ENCODE measurements at regions not wholly inside any gene's neighbourhood (a gene's known extent, or its start where the extent isn't known, plus 50 kb on each side); places are given as distances from the start of the nearest gene placed in this dataset.
"Not testable (repeated sequence)": the region's sequence is repeated elsewhere in the genome, so short reads cannot be mapped to it uniquely, and the experiment has no call there.

DNA sequence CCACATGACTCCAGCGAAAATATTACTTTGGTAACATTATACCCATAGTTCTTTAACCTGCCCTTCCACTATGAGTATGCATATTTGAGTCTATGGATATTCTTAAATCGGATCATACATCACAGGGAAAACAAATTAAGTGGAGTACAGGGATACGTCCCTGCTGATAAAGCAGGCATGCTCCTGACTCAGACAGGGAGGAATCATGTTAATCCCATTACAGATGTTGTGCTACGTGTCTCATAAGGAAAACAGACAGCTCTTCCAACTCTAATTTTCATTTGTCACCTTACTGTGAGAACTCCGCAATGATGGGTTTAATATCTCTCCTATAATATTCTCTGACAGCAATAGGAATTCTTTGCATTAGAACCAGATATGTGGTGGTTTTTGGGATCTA, 469.5 kb upstream of the POM121L12 start:
- ChIA-PET POLR2A (no interaction called here), CTCF (no interaction called here)
- Mint-ChIP-seq H3K27me3 (no peaks in the 10 kb centered on the region), H3K27ac (no peak overlapping the region), H3K4me3 (no peak overlapping the region), H3K9me3 (peaks cover 0 to 33% (median 4%) of the 10 kb centered on the region in 11 donors), H3K36me3 (no peaks in the 10 kb centered on the region), H3K4me1 (no peaks in the 10 kb centered on the region)
- no peak overlapping the region for H3K4me3 ChIP-seq (ENCODE audit: low read length)
- H3K36me3 ChIP-seq (ENCODE audit: control insufficient read depth in 2 of 3, insufficient read depth in 3 of 3, low read length in 3 of 3) = no peaks in the 10 kb centered on the region
- H3K27me3 ChIP-seq (ENCODE audit: control insufficient read depth in 2 of 2, insufficient read depth in 2 of 2, low read length in 2 of 2) = no peaks in the 10 kb centered on the region
- H3K4me1 ChIP-seq (ENCODE audit: control insufficient read depth in 2 of 2, insufficient read depth in 2 of 2, low read length in 2 of 2) = no peaks in the 10 kb centered on the region
- intact Hi-C loops (cut with micrococcal nuclease) = no loop called here
- H3K9me3 ChIP-seq (ENCODE audit: control insufficient read depth in 2 of 3, low read length in 3 of 3) = no peaks in the 10 kb centered on the region
- no peak overlapping the region for H3K27ac ChIP-seq (ENCODE audit: low read depth, low read length)
- DNase-seq = no peak
- ATAC-seq = no peak

DNA sequence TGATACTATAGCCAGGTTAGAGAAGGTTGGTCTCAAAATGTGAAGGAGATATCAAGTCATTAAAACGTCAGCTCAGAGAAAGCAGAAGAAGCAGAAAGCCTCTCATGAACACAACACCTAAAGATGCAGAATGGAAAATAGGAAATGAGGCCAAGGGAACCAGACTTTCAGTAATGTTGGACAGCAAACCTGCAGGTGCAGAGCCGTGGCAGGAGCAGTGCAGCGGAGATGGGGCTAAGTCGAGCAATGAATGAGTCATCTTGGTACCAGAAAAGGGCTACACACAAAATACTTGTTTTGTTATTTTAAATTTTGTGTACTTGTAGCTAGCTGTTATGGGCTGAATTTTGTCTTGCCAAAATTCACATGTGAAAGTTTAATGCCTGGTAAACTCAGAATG, 479.6 kb upstream of the POM121L12 start:
- no peaks in the 10 kb centered on the region for H3K36me3 ChIP-seq (ENCODE audit: control insufficient read depth in 2 of 3, insufficient read depth in 3 of 3, low read length in 3 of 3)
- no peak overlapping the region for H3K27ac ChIP-seq (ENCODE audit: low read depth, low read length)
- Mint-ChIP-seq H3K27ac (no peak overlapping the region), H3K36me3 (peaks cover 0 to 3% (median 0%) of the 10 kb centered on the region in 5 donors), H3K4me3 (no peak overlapping the region), H3K4me1 (no peaks in the 10 kb centered on the region), H3K27me3 (no peaks in the 10 kb centered on the region), H3K9me3 (peaks cover 0 to 28% (median 5%) of the 10 kb centered on the region in 11 donors)
- POLR2A ChIA-PET = no interaction called here
- no peaks in the 10 kb centered on the region for H3K27me3 ChIP-seq (ENCODE audit: control insufficient read depth in 2 of 2, insufficient read depth in 2 of 2, low read length in 2 of 2)
- H3K4me3 ChIP-seq (ENCODE audit: low read length) = no peak overlapping the region
- no peaks in the 10 kb centered on the region for H3K4me1 ChIP-seq (ENCODE audit: control insufficient read depth in 2 of 2, insufficient read depth in 2 of 2, low read length in 2 of 2)
- intact Hi-C loops (cut with micrococcal nuclease) = no loop called here
- DNase-seq (no peak), ATAC-seq (no peak)
- H3K9me3 ChIP-seq (ENCODE audit: control insufficient read depth in 2 of 3, low read length in 3 of 3) = no peaks in the 10 kb centered on the region
- CTCF ChIA-PET = no interaction called here

DNA sequence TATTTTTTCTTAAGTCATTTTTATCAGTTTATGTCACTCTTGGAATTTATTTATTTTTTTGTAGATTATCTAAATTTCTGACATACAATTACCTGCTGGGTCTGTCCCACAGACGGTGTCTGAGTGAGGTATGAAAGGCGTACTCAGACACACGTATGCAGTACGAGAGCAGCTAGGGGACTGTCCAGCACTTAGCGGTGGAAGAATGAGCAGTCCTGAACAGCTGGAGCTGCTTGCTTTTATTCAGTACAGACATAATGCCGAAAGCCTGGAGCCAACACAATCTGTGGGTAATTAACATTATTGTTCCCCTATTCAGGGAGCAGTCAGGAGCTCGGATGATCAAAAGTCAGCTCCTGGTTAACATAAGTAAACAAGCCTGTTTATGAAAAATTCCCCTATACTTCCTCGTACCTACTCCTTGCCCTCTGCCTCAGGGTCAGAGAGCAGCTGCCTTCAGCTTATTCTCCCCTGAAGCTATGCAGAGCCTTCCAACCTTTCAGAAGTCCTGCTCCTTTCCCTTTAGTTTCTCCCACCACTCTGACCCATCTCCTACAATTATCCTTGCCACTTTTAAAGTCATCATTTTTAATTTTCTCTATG, 488.0 kb upstream of the POM121L12 start:
- no peaks in the 10 kb centered on the region for H3K4me1 Mint-ChIP-seq
- no peaks in the 10 kb centered on the region for H3K27me3 Mint-ChIP-seq
- no peak for DNase-seq
- Histone ChIP-seq H3K27ac (ENCODE audit: low read depth, low read length) (no peak overlapping the region), H3K4me3 (ENCODE audit: low read length) (no peak overlapping the region), H3K27me3 (ENCODE audit: control insufficient read depth in 2 of 2, insufficient read depth in 2 of 2, low read length in 2 of 2) (no peaks in the 10 kb centered on the region), H3K9me3 (ENCODE audit: control insufficient read depth in 2 of 3, low read length in 3 of 3) (no peaks in the 10 kb centered on the region), H3K36me3 (ENCODE audit: control insufficient read depth in 2 of 3, insufficient read depth in 3 of 3, low read length in 3 of 3) (no peaks in the 10 kb centered on the region), H3K4me1 (ENCODE audit: control insufficient read depth in 2 of 2, insufficient read depth in 2 of 2, low read length in 2 of 2) (no peaks in the 10 kb centered on the region)
- no peak overlapping the region for H3K4me3 Mint-ChIP-seq
- intact Hi-C loops (cut with micrococcal nuclease) = no loop called here
- no peak overlapping the region for H3K27ac Mint-ChIP-seq
- ChIA-PET POLR2A (no interaction called here), CTCF (no interaction called here)
- no peak for ATAC-seq
- H3K9me3 Mint-ChIP-seq = peaks cover 0 to 11% (median 5%) of the 10 kb centered on the region in 11 donors
- peaks cover 0 to 3% (median 0%) of the 10 kb centered on the region in 5 donors for H3K36me3 Mint-ChIP-seq

DNA sequence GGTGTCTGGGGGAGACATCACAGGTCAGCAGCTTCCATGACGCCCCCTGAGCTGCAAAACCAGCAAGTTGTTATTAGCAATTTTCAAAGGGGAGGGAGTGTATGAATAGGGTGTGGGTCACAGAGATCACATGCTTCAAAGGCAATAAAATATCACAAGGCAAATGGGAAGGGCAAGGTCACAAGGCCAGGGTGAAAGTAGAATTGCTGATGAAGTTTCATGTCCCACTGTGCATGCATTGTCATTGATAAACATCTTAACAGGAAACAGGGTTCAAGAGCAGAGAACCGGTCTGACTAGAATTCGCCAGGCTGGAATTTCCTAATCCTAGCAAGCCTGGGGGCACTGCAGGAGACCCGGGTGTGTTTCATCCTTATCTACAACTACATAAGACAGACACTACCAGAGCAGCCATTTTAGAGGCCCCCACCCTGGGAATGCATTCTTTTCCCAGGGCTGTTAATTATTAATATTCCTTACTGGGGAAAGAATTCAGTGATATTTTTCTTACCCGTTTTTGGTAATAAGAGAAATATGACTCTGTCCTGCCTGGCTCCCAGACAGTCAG, 494.2 kb upstream of the POM121L12 start:
- ATAC-seq; H3K27ac ChIP-seq (ENCODE audit: low read depth, low read length); H3K4me1 Mint-ChIP-seq; H3K27me3 ChIP-seq (ENCODE audit: control insufficient read depth in 2 of 2, insufficient read depth in 2 of 2, low read length in 2 of 2); H3K9me3 ChIP-seq (ENCODE audit: control insufficient read depth in 2 of 3, low read length in 3 of 3); intact Hi-C loops (cut with micrococcal nuclease); H3K4me1 ChIP-seq (ENCODE audit: control insufficient read depth in 2 of 2, insufficient read depth in 2 of 2, low read length in 2 of 2); H3K27me3 Mint-ChIP-seq; DNase-seq; H3K36me3 ChIP-seq (ENCODE audit: control insufficient read depth in 2 of 3, insufficient read depth in 3 of 3, low read length in 3 of 3); H3K4me3 Mint-ChIP-seq; H3K27ac Mint-ChIP-seq; H3K4me3 ChIP-seq (ENCODE audit: low read length); CTCF ChIA-PET; POLR2A ChIA-PET; H3K36me3 Mint-ChIP-seq: not testable (repeated sequence)
- H3K9me3 Mint-ChIP-seq = peaks cover 0 to 22% (median 9%) of the 10 kb centered on the region in 11 donors

DNA sequence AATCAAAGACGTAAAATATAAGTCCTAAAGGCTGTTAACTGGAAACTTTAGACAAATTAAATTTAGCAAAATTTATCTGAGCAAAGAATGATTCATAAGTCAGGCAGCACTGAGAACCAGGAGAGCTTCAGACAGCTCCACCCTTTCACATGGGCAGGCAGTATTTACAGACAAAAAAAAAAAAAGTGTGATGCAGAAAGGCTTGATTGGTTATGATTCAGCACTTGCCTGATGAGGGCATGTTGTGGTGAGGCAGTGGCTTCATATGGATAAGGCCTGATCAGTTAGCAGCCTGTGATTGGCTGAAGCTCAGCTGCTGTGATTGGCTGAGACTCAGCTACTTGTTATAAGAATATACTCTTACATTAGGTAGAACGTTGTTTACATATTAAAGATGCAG, 495.4 kb upstream of the POM121L12 start:
- Mint-ChIP-seq H3K9me3 (peaks cover 0 to 23% (median 9%) of the 10 kb centered on the region in 11 donors), H3K4me3 (no peak overlapping the region), H3K4me1 (no peaks in the 10 kb centered on the region), H3K36me3 (no peaks in the 10 kb centered on the region), H3K27me3 (no peaks in the 10 kb centered on the region), H3K27ac (no peak overlapping the region)
- POLR2A ChIA-PET = interaction anchor here (0.7 kb wide), 1 partner anchor 544 kb away, joined by 3 read pairs; no protein-coding TSS in a partner anchor
- H3K4me1 ChIP-seq (ENCODE audit: control insufficient read depth in 2 of 2, insufficient read depth in 2 of 2, low read length in 2 of 2) = no peaks in the 10 kb centered on the region
- CTCF ChIA-PET = no interaction called here
- H3K36me3 ChIP-seq (ENCODE audit: control insufficient read depth in 2 of 3, insufficient read depth in 3 of 3, low read length in 3 of 3) = no peaks in the 10 kb centered on the region
- ATAC-seq (no peak), DNase-seq (no peak)
- no peak overlapping the region for H3K27ac ChIP-seq (ENCODE audit: low read depth, low read length)
- intact Hi-C loops (cut with micrococcal nuclease) = no loop called here
- H3K9me3 ChIP-seq (ENCODE audit: control insufficient read depth in 2 of 3, low read length in 3 of 3) = no peaks in the 10 kb centered on the region
- no peak overlapping the region for H3K4me3 ChIP-seq (ENCODE audit: low read length)
- no peaks in the 10 kb centered on the region for H3K27me3 ChIP-seq (ENCODE audit: control insufficient read depth in 2 of 2, insufficient read depth in 2 of 2, low read length in 2 of 2)

DNA sequence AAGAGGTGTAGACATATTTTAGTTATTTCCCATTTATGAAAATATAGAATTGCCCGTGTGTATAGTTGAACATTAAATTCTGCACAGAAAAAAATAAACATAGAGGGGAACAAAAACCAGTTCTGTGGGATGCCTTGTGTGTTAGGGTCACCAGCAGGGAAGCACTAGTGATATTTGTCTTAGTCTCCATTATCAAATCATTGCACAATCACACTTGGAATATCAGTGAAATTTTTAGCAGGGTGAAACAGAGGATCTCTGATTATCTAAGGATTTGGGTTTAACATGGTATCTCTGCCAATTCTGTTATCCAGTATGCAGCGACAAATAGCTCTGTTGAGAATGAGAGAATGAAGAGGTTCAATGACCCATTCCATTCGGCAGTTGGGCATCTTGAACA, 496.0 kb upstream of the POM121L12 start:
- Histone ChIP-seq H3K27ac (ENCODE audit: low read depth, low read length) (no peak overlapping the region), H3K36me3 (ENCODE audit: control insufficient read depth in 2 of 3, insufficient read depth in 3 of 3, low read length in 3 of 3) (no peaks in the 10 kb centered on the region), H3K4me1 (ENCODE audit: control insufficient read depth in 2 of 2, insufficient read depth in 2 of 2, low read length in 2 of 2) (no peaks in the 10 kb centered on the region), H3K27me3 (ENCODE audit: control insufficient read depth in 2 of 2, insufficient read depth in 2 of 2, low read length in 2 of 2) (no peaks in the 10 kb centered on the region), H3K9me3 (ENCODE audit: control insufficient read depth in 2 of 3, low read length in 3 of 3) (no peaks in the 10 kb centered on the region), H3K4me3 (ENCODE audit: low read length) (no peak overlapping the region)
- Mint-ChIP-seq H3K36me3 (no peaks in the 10 kb centered on the region), H3K4me1 (no peaks in the 10 kb centered on the region), H3K4me3 (no peak overlapping the region), H3K27ac (no peak overlapping the region), H3K9me3 (peaks cover 0 to 23% (median 9%) of the 10 kb centered on the region in 11 donors), H3K27me3 (no peaks in the 10 kb centered on the region)
- ChIA-PET CTCF (no interaction called here), POLR2A (no interaction called here)
- DNase-seq = no peak
- no peak for ATAC-seq
- intact Hi-C loops (cut with micrococcal nuclease) = no loop called here

DNA sequence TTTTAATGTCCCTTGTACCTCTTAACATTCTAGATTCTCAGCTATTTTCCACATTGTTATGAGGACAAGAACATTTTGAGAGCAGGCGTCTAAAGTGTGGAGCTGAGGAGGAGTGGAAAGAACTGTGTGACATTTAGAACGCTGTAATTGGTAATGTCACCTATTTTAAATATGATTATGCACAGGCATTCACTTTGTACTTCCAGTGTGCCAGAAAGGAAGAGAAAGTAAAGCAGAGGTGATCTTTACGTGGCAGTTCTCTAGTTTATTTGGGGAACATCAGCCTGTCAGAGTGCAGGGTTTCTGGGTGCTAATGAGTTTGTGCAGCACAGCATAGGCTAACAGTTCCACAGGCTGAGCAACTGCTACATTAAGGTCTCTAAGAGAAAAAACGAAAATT, 498.4 kb upstream of the POM121L12 start:
- H3K27me3 Mint-ChIP-seq = no peaks in the 10 kb centered on the region
- Histone ChIP-seq H3K27ac (ENCODE audit: low read depth, low read length) (no peak overlapping the region), H3K9me3 (ENCODE audit: control insufficient read depth in 2 of 3, low read length in 3 of 3) (no peaks in the 10 kb centered on the region), H3K27me3 (ENCODE audit: control insufficient read depth in 2 of 2, insufficient read depth in 2 of 2, low read length in 2 of 2) (no peaks in the 10 kb centered on the region), H3K4me3 (ENCODE audit: low read length) (no peak overlapping the region), H3K4me1 (ENCODE audit: control insufficient read depth in 2 of 2, insufficient read depth in 2 of 2, low read length in 2 of 2) (no peaks in the 10 kb centered on the region), H3K36me3 (ENCODE audit: control insufficient read depth in 2 of 3, insufficient read depth in 3 of 3, low read length in 3 of 3) (no peaks in the 10 kb centered on the region)
- intact Hi-C loops (cut with micrococcal nuclease) = no loop called here
- POLR2A ChIA-PET = no interaction called here
- H3K9me3 Mint-ChIP-seq = peaks cover 2 to 24% (median 15%) of the 10 kb centered on the region in 11 donors
- ATAC-seq (no peak), DNase-seq (no peak)
- H3K36me3 Mint-ChIP-seq = no peaks in the 10 kb centered on the region
- CTCF ChIA-PET = no interaction called here
- H3K27ac Mint-ChIP-seq = no peak overlapping the region
- H3K4me3 Mint-ChIP-seq = no peak overlapping the region
- H3K4me1 Mint-ChIP-seq = no peaks in the 10 kb centered on the region
